K562 (cell line): ENCODE measurements at regions not wholly inside any gene's neighbourhood (a gene's known extent, or its start where the extent isn't known, plus 50 kb on each side); places are given as distances from the start of the nearest gene placed in this dataset.
A peak's percentile ranks its signal among the peaks of the same experiment; 100 is the strongest.

Source experiments
- ATAC-seq: fragments of 200-7000 bp; cut with Tn5 transposase; 3 replicates; pipeline ENCODE4 v1.9.1; 2020; ENCODE audit warnings: moderate library complexity
- BruUV-seq: library from RNA; stranded (reverse); fragments of 400-500 nt; replicated peaks from 2 replicates; lab custom pipeline; 2021; lab: Mats Ljungman, UMichigan
- CTCF ChIA-PET: fragments of 300-600 bp; formaldehyde crosslinking; extraction: SDS; loops from one replicate; lab custom pipeline; 2021; ENCODE audit warnings: low intra/inter-chr PET ratio; lab: Yijun Ruan, JAX
- POLR2A ChIA-PET: fragments of 300-600, 350-650 bp; sonication (Branson Sonifier 250); formaldehyde crosslinking; extraction: SDS; loops from one replicate; lab custom pipeline; 2021; ENCODE audit warnings: antibody characterized with exemption, inconsistent platforms; lab: Yijun Ruan, JAX
- DNase-seq, 4 experiments: peaks; one replicate each; pipeline versions ENCODE4 v3.0.0 to v3.0.0-alpha.2; 2011 to 2018; ENCODE audit warnings: low spot score in 3 of 4, mixed read lengths in 3 of 4; ENCODE audit errors: extremely low read depth in 1 of 4
- FAIRE-seq: peaks from 2 replicates; lab custom pipeline; 2011; peaks lifted over from hg19 to GRCh38; lab: Jason Lieb, UNC
- H2AFZ ChIP-seq: 2 replicates; pipeline ENCODE4 v1.6.0; 2011; ENCODE audit warnings: low read depth, low read length, control low read depth, inconsistent platforms
- H3K27ac ChIP-seq: fragments of 200-600 bp; 3 replicates; pipeline ENCODE4 v1.8.0; 2011; ENCODE audit warnings: low read depth, mild to moderate bottlenecking, control low read depth, inconsistent platforms, low read length, moderate library complexity, mixed read lengths; ENCODE audit errors: extremely low read depth
- H3K27me3 ChIP-seq, 2 experiments: fragments of 300-600 bp in 1 of 2; 2 replicates in 1 of 2; 3 replicates in 1 of 2; pipeline versions ENCODE4 v1.6.0 to v1.8.0; 2011; ENCODE audit warnings: inconsistent platforms in 2 of 2, low read length in 2 of 2, mild to moderate bottlenecking in 1 of 2, mixed read lengths in 1 of 2, moderate library complexity in 1 of 2; ENCODE audit not compliant: control insufficient read depth in 2 of 2, insufficient read depth in 2 of 2
- H3K36me3 ChIP-seq: fragments of 300-600 bp; 3 replicates; pipeline ENCODE4 v1.8.0; 2011; ENCODE audit warnings: mild to moderate bottlenecking, low read length, inconsistent platforms; ENCODE audit not compliant: control insufficient read depth, insufficient read depth
- H3K4me1 ChIP-seq, 2 experiments: fragments of 200-600 bp in 1 of 2; replicated peaks in 1 of 2; 2 replicates in 1 of 2; 3 replicates in 1 of 2; pipeline versions ENCODE4 v1.5.1 to v1.8.0; 2011; ENCODE audit warnings: inconsistent platforms in 2 of 2, low read length in 2 of 2, mild to moderate bottlenecking in 1 of 2, mixed read lengths in 1 of 2, moderate library complexity in 1 of 2; ENCODE audit not compliant: control insufficient read depth in 2 of 2, insufficient read depth in 2 of 2
- H3K4me2 ChIP-seq: 2 replicates; pipeline ENCODE4 v1.6.1; 2011; ENCODE audit warnings: low read length, control low read depth, inconsistent platforms, mixed read lengths; ENCODE audit not compliant: insufficient read depth
- H3K4me3 ChIP-seq: fragments of 200-600 bp; sonication (generic), shearing (Covaris generic); 2 replicates; pipeline ENCODE4 v1.5.1; 2016; ENCODE audit warnings: control low read depth, inconsistent platforms
- H3K79me2 ChIP-seq: fragments of 200-600 bp; 3 replicates; pipeline ENCODE4 v1.8.0; 2011; ENCODE audit warnings: low read length, inconsistent platforms; ENCODE audit not compliant: control insufficient read depth, insufficient read depth
- H3K9ac ChIP-seq, 2 experiments: 2 replicates each; pipeline versions ENCODE4 v1.6.0 to v1.6.1; 2011; ENCODE audit warnings: low read depth in 2 of 2, low read length in 2 of 2, control low read depth in 1 of 2, inconsistent platforms in 1 of 2, mild to moderate bottlenecking in 1 of 2, mixed read lengths in 1 of 2; ENCODE audit not compliant: insufficient read depth in 1 of 2
- H3K9me1 ChIP-seq: one replicate; pipeline ENCODE4 v1.6.0; 2011; ENCODE audit warnings: inconsistent platforms, mild to moderate bottlenecking, low read length, moderate library complexity; ENCODE audit not compliant: control insufficient read depth, insufficient read depth
- H3K9me3 ChIP-seq: replicated peaks from 2 replicates; pipeline ENCODE4 v1.5.1; 2011; ENCODE audit warnings: low read depth, low read length, inconsistent platforms; ENCODE audit not compliant: control insufficient read depth, insufficient read depth
- H4K20me1 ChIP-seq: replicated peaks from 2 replicates; pipeline ENCODE4 v1.6.1; 2011; ENCODE audit warnings: low read length, inconsistent platforms, mixed read lengths; ENCODE audit not compliant: control insufficient read depth, insufficient read depth
- CCNT2 ChIP-seq: IDR thresholded peaks from 2 replicates; pipeline ENCODE4 v1.6.1; 2011; ENCODE audit warnings: borderline replicate concordance, low read depth, mild to moderate bottlenecking, moderate library complexity, mixed read lengths, low read length; ENCODE audit not compliant: insufficient read length; ENCODE audit errors: extremely low read depth
- EGR1 ChIP-seq: fragments of 450-650 bp; conservative IDR thresholded peaks from 2 replicates; pipeline ENCODE4 v1.6.1; 2017; ENCODE audit warnings: mild to moderate bottlenecking
- KLF13 ChIP-seq: fragments of 450-650 bp; IDR thresholded peaks from 2 replicates; pipeline ENCODE4 v1.6.1; 2016; ENCODE audit warnings: missing genetic modification characterization, low read depth, mild to moderate bottlenecking, missing compliant biosample characterization, moderate library complexity, borderline replicate concordance
- MAFG ChIP-seq: fragments of 450-650 bp; conservative IDR thresholded peaks from 2 replicates; pipeline ENCODE4 v1.6.1; 2016; ENCODE audit warnings: missing genetic modification characterization, missing compliant biosample characterization
- MAFK ChIP-seq: IDR thresholded peaks from 2 replicates; pipeline ENCODE4 v1.6.1; 2011; ENCODE audit warnings: low read length, improper control_type of control experiment
- NR2C2 ChIP-seq, 2 experiments: fragments of 200-800 bp in 1 of 2; sonication (Bioruptor generic) in 1 of 2; sonication (generic) in 1 of 2; formaldehyde crosslinking in 1 of 2; IDR thresholded peaks; 2 replicates each; pipeline versions ENCODE4 v1.6.1 to v1.8.0; 2016 to 2022; ENCODE audit warnings: mild to moderate bottlenecking in 1 of 2, missing compliant biosample characterization in 1 of 2, missing genetic modification characterization in 1 of 2, missing genetic modification reagents in 1 of 2
- RB1 ChIP-seq: fragments of 450-650 bp; IDR thresholded peaks from 2 replicates; pipeline ENCODE4 v1.6.1; 2017; ENCODE audit warnings: low read depth, mild to moderate bottlenecking
- RBBP5 ChIP-seq: fragments of 200-600 bp; sonication (generic); IDR thresholded peaks from 2 replicates; pipeline ENCODE4 v1.6.1; 2012; ENCODE audit warnings: borderline replicate concordance, mild to moderate bottlenecking, low read length, control low read depth, inconsistent platforms; ENCODE audit not compliant: insufficient read depth, poor library complexity, severe bottlenecking
- RBM22 ChIP-seq: fragments of 200-400 bp; formaldehyde crosslinking; IDR thresholded peaks from 2 replicates; pipeline ENCODE4 v1.6.1; 2018; ENCODE audit warnings: low read length, low read depth; ENCODE audit not compliant: poor library complexity, severe bottlenecking
- SMAD2 ChIP-seq: fragments of 150-350 bp; IDR thresholded peaks from 2 replicates; pipeline ENCODE4 v1.6.1; 2014; ENCODE audit warnings: low read depth, mild to moderate bottlenecking, low read length
- ZBTB1 ChIP-seq: sonication (generic); formaldehyde crosslinking; IDR thresholded peaks from 2 replicates; pipeline ENCODE4 v1.8.1; 2023; ENCODE audit warnings: missing genetic modification reagents, low read depth, mild to moderate bottlenecking, borderline replicate concordance
- ZBTB17 ChIP-seq: fragments of 450-650 bp; formaldehyde crosslinking; IDR thresholded peaks from 2 replicates; pipeline ENCODE4 v1.4.0; 2020; ENCODE audit warnings: mild to moderate bottlenecking
- ZNF253 ChIP-seq: fragments of 250-450 bp; sonication (Bioruptor Pico); conservative IDR thresholded peaks from 2 replicates; pipeline ENCODE4 v1.6.1; 2021; ENCODE audit warnings: mild to moderate bottlenecking
- ZNF316 ChIP-seq: fragments of 450-650 bp; IDR thresholded peaks from 2 replicates; pipeline ENCODE4 v1.6.1; 2016
- WGBS: fragments of 100-300 bp; shearing (Covaris generic); methylation state at CpG from one replicate; pipeline ENCODE4 v1.1.6; 2016; ENCODE audit warnings: low coverage, mixed read lengths; ENCODE audit not compliant: insufficient coverage; ENCODE audit errors: missing lambda C conversion rate; 5-methylcytosine and 5-hydroxymethylcytosine counted together
- in situ Hi-C: fragments of 300-500 bp; cut with MboI; formaldehyde crosslinking; loops from 4 replicates; pipeline ENCODE4 v1.15.0; 2018; ENCODE audit warnings: inconsistent platforms, mixed read lengths
- intact Hi-C: fragments of 100-400 bp; cut with micrococcal nuclease; formaldehyde crosslinking; loops from 2 replicates; pipeline ENCODE4 v1.14.2; 2022
- TF ChIP-seq, protein P1 (sequence below): fragments of 200-800 bp; sonication (Bioruptor generic); IDR thresholded peaks from 2 replicates; pipeline ENCODE4 v1.6.1; 2016; ENCODE audit warnings: missing genetic modification characterization, missing compliant biosample characterization
- TF ChIP-seq, protein P2 (sequence below), 3 experiments: fragments of 200-800 bp in 1 of 3; sonication (Bioruptor generic) in 1 of 3; sonication (generic) in 1 of 3; formaldehyde crosslinking in 1 of 3; IDR thresholded peaks; 2 replicates each; pipeline versions ENCODE4 v1.6.1 to v1.8.0; 2016 to 2022; ENCODE audit warnings: mild to moderate bottlenecking in 2 of 3, missing compliant biosample characterization in 2 of 3, missing genetic modification characterization in 2 of 3, missing genetic modification reagents in 1 of 3

DNA sequence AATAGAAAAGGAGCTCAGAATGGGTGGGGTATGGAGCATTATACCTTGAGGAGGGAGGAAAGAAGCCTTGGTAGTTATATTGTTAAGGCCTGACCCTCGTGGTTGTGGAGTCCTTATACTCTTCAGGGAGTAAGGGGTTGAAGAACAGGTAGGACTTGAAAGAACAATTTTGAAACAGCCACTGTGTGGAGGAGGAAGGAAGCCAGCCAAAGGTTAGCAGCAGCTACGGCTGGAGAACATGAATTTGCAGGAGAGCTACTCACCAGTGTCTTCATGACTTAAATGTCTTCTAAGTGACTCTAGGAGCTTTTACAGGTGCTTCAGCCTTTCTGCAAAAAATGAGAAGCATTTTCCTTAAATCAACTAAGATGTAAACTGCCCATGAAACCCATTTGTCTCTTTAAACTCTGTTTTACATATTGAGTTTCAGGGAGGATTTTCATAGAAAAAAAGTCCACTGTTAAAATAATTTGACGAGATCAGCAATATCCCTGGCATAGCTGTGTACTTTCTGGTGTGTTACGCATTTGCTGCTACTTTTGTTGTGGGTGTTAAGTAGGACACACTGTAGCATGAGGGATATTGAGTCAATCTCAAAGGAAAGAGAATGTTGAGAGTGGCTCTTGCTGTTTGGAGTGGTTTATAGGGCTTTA is 110.6 kb upstream of the ELL2 start:
- POLR2A ChIA-PET: no interaction called here
- in situ Hi-C loops: no loop called here
- FAIRE-seq: no peak
- TF ChIP-seq ZBTB17 (CRISPR knock-in tag): no peak
- TF ChIP-seq MAFK: 0 out of 2 replicates have a peak, but pooled peaks have one; percentile 4
- no peak for TF ChIP-seq NR2C2 (CRISPR knock-in tag; IDR thresholded peaks at IDR 0.05)
- TF ChIP-seq NR2C2 (tag; IDR thresholded peaks at IDR 0.05): no peak
- no peak for TF ChIP-seq EGR1
- no peak for TF ChIP-seq RB1
- no peak for TF ChIP-seq RBM22
- TF ChIP-seq, protein P1, sequence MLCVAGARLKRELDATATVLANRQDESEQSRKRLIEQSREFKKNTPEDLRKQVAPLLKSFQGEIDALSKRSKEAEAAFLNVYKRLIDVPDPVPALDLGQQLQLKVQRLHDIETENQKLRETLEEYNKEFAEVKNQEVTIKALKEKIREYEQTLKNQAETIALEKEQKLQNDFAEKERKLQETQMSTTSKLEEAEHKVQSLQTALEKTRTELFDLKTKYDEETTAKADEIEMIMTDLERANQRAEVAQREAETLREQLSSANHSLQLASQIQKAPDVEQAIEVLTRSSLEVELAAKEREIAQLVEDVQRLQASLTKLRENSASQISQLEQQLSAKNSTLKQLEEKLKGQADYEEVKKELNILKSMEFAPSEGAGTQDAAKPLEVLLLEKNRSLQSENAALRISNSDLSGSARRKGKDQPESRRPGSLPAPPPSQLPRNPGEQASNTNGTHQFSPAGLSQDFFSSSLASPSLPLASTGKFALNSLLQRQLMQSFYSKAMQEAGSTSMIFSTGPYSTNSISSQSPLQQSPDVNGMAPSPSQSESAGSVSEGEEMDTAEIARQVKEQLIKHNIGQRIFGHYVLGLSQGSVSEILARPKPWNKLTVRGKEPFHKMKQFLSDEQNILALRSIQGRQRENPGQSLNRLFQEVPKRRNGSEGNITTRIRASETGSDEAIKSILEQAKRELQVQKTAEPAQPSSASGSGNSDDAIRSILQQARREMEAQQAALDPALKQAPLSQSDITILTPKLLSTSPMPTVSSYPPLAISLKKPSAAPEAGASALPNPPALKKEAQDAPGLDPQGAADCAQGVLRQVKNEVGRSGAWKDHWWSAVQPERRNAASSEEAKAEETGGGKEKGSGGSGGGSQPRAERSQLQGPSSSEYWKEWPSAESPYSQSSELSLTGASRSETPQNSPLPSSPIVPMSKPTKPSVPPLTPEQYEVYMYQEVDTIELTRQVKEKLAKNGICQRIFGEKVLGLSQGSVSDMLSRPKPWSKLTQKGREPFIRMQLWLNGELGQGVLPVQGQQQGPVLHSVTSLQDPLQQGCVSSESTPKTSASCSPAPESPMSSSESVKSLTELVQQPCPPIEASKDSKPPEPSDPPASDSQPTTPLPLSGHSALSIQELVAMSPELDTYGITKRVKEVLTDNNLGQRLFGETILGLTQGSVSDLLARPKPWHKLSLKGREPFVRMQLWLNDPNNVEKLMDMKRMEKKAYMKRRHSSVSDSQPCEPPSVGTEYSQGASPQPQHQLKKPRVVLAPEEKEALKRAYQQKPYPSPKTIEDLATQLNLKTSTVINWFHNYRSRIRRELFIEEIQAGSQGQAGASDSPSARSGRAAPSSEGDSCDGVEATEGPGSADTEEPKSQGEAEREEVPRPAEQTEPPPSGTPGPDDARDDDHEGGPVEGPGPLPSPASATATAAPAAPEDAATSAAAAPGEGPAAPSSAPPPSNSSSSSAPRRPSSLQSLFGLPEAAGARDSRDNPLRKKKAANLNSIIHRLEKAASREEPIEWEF (CRISPR knock-in tag): no peak
- 0 out of 2 replicates have a peak, but pooled peaks have one; percentile 22 for TF ChIP-seq MAFG (tag)
- no peak for TF ChIP-seq RBBP5
- TF ChIP-seq, protein P2, sequence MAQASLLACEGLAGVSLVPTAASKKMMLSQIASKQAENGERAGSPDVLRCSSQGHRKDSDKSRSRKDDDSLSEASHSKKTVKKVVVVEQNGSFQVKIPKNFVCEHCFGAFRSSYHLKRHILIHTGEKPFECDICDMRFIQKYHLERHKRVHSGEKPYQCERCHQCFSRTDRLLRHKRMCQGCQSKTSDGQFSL (CRISPR knock-in tag; IDR thresholded peaks at IDR 0.05): no peak
- TF ChIP-seq, protein P2 (tag; IDR thresholded peaks at IDR 0.05): no peak
- peak; percentile 48 for TF ChIP-seq ZNF316
- TF ChIP-seq CCNT2: no peak
- no peak for TF ChIP-seq ZBTB1 (CRISPR knock-in tag)
- no peak for TF ChIP-seq KLF13 (tag)
- no peak for TF ChIP-seq ZNF253 (CRISPR knock-in tag)
- no peak for TF ChIP-seq SMAD2

More for the DNA sequence above, 110.6 kb upstream of the ELL2 start:
- Histone ChIP-seq H3K9me3 (no peaks in the 10 kb centered on the region), H4K20me1 (no peaks in the 10 kb centered on the region), H3K79me2 (no peaks in the 10 kb centered on the region), H3K4me2 (no peak overlapping the region), H3K4me1 (peaks cover 0 to 3% of the 10 kb centered on the region in 2 experiments; a peak in 1 of 5 replicates), H3K27me3 (no peaks in the 10 kb centered on the region), H3K36me3 (no peaks in the 10 kb centered on the region), H3K4me3 (no peak overlapping the region), H3K9ac (no peak overlapping the region), H3K27ac (no peak overlapping the region), H3K9me1 (no peaks in the 10 kb centered on the region), H2AFZ (no peak overlapping the region)
- CTCF ChIA-PET: no interaction called here
- no TSS peak for BruUV-seq
- intact Hi-C loops: no loop called here
- WGBS: 13% methylated on average over 4 of the region's 4 CpGs
- no peak for ATAC-seq
- DNase-seq: no peak
